T1000 (cell line): ENCODE measurements at regions not wholly inside any gene's neighbourhood (a gene's known extent, or its start where the extent isn't known, plus 50 kb on each side); places are given as distances from the start of the nearest gene placed in this dataset.
"Not testable (repeated sequence)": the region's sequence is repeated elsewhere in the genome, so short reads cannot be mapped to it uniquely, and the experiment has no call there.

Experiments
- DNase-seq: peaks from one replicate; lab custom pipeline; 2025; ENCODE audit warnings: mixed read lengths; lab: John Stamatoyannopoulos, UW

- DNase-seq = no peak
Measured at GRCh38 chr20:55070001-55070400, 594.6 kb downstream of the DOK5 start.

GRCh38 chr20:55067158-55067825, 591.9 kb downstream of the DOK5 start:
- DNase-seq = no peak

DNA sequence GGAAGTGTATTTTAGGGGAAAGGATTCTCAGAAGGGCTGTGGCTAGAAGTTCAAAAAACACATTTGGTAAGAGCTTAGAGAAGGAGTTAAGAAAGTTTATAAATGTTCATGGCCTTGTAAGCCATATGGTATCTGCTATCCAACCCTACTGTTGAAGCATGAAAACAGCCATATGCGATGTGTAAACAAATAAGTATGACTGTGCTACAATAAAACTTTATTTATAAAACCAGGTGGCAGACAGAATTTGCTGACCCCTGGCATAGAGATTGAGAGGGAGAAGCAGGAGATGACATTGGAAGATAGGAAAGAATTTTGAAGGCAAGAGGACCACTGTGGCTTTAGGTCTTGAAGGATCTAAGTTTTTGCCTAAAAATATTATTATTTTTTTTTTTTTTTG, 583.5 kb downstream of the DOK5 start:
- DNase-seq = no peak

DNA sequence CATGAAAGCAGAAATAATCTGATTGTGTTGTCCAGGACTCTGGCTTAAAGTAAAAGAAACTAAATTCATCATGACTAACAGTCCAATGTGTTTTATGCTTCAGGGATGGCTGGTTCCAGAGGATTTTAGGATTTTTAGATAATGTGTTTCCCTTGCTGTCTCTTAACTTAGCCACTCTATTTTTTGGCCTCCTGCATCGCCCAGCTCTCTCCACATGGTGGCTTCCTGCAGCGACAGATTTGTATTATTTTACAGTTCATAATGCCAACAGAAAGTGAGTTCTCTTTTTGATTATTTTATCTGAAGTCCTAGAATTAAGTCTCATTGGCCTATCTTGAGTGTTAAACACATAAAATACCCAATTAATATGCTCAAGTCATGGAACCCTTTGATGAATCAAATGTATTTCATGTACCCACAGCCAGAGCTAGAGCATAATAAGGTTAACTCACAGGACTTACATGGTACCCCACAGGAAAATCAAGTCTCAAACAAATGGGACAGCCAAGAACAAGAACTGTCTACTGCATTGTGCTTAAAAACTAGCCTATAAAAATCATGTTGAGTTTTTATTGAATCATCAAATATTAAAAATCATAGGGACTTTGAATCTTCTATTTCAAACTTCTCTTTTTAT, 582.5 kb downstream of the DOK5 start:
- DNase-seq = no peak

GRCh38 chr20:55054453-55054852, 579.1 kb downstream of the DOK5 start:
- no peak for DNase-seq

GRCh38 chr20:55053389-55053788, 578.0 kb downstream of the DOK5 start:
- DNase-seq = no peak

GRCh38 chr20:55052459-55052858, 577.1 kb downstream of the DOK5 start:
- no peak for DNase-seq

DNA sequence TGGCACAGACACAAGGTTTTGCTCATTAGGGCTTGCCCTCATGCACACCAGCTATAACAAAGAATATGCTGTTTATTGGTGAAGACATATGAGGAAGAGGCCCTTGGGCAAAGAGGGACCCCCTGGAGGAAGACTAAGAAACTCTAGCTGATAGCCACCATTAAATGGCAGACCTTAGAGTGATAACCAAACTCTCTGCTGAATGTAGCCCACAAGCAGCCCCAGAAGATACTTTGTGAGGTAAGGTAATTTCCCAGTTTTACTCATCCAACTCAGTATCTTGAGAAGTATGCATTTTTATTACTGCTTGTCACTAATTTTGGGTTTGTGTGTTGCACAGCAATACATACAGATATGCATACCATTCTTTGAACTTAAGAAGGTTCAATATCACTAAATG, 563.3 kb downstream of the DOK5 start:
- no peak for DNase-seq

- no peak for DNase-seq
Measured at GRCh38 chr20:55031971-55032370, 556.6 kb downstream of the DOK5 start.

DNA sequence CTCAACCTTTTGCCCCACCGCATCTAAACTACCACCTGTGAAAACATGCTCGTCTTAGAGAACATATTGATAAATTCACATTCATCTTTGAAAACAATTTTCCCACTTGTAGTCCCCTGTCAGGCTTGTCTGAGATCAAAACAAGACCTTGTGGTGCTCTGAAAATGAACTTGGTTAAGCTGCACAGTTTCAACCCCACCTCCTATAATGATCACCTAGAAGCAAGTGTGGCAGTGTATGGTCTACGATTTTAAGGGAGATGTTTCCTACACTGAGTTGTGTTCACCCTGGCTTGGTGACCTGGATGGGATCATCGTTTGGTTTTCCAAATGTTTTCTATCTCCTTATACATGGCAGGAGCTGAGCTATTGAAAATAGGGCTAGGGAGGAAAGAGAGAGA, 539.4 kb downstream of the DOK5 start:
- DNase-seq = no peak

- DNase-seq = no peak
Measured at GRCh38 chr20:55010761-55011160, 535.4 kb downstream of the DOK5 start.

GRCh38 chr20:55009066-55009465, 533.7 kb downstream of the DOK5 start:
- DNase-seq = no peak

DNA sequence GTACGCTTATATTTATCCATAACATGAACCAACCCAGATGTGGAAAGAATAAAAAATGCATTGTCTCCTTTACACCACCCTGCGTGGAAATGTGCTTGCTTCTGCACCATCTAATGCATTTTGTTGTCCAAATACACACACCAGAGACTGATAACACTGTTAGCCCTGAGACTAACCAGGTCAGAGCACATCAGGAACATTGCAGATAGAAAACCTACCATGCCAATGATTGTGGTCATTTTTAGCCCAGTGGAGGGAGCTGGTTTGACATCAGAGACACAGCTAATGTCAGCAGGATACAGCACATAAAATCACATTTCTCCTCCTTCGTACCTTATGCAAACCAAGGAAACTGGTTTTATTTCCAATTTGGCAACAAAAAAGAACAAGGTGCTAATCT, 528.7 kb downstream of the DOK5 start:
- no peak for DNase-seq

GRCh38 chr20:54995553-54995952, 520.2 kb downstream of the DOK5 start:
- no peak for DNase-seq

- DNase-seq = no peak
Measured at GRCh38 chr20:54995011-54995410, 519.6 kb downstream of the DOK5 start.

- DNase-seq = no peak
Measured at GRCh38 chr20:54985091-54985490, 509.7 kb downstream of the DOK5 start.

GRCh38 chr20:54984104-54984448, 508.7 kb downstream of the DOK5 start:
- no peak for DNase-seq

- DNase-seq = not testable (repeated sequence)
Measured at GRCh38 chr20:54983394-54984103, 508.2 kb downstream of the DOK5 start.

DNA sequence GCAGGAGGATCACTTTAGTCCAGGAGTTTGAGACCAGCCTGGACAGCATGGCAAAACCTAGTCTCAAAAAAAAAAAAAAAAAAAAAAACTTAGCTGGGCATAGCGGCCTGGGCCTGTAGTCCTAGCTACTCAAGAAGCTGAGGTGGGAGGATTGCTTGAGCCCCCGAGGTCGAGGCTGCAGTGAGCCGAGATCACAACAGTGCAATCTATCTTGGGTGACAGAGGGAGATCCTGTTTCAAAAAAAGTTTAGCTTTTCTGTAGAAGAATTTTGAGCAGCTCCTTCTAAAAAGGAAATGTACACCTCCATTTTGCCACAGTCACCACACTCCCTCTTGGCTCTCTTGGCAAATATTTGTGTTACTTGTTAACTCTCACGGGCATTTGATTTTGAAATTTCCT, 505.8 kb downstream of the DOK5 start:
- DNase-seq = no peak

GRCh38 chr20:54980103-54980960, 504.9 kb downstream of the DOK5 start:
- no peak for DNase-seq

DNA sequence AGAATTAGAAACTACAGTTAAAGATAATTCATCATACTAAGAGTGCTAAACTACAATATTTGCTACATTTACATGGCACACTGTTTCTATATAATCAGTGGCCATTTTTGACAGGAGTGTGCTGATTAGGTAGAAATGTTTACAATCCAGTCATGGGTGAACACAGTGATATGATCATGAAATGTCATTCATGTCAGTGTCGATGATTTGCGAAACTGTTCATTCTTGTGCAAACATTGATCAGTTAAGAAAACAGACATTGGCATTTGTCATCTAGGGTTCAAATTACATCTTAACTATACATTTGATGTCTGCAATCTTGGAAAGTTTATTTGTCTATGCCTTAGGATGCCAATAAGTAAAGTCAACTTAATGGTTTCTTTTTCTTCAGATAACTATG, 474.9 kb downstream of the DOK5 start:
- DNase-seq = no peak

GRCh38 chr20:54941666-54942065, 466.3 kb downstream of the DOK5 start:
- no peak for DNase-seq

- DNase-seq = no peak
Measured at GRCh38 chr20:54940522-54940921, 465.1 kb downstream of the DOK5 start.
